NOMO-1 treated with DMSO at 0.1 percent for 48 hours (cell line): ENCODE measurements at regions not wholly inside any gene's neighbourhood (a gene's known extent, or its start where the extent isn't known, plus 50 kb on each side); places are given as distances from the start of the nearest gene placed in this dataset.
"Not testable (repeated sequence)": the region's sequence is repeated elsewhere in the genome, so short reads cannot be mapped to it uniquely, and the experiment has no call there.

Experiments used
- DNase-seq: peaks from one replicate; lab custom pipeline; 2025; ENCODE audit not compliant: unreplicated experiment; lab: John Stamatoyannopoulos, UW

GRCh38 chrX:140447150-140447549 is 57.7 kb downstream of the SOX3 start:
- no peak for DNase-seq

GRCh38 chrX:140440876-140441275 is 64.0 kb downstream of the SOX3 start:
- no peak for DNase-seq

GRCh38 chrX:140439476-140439875 is 65.4 kb downstream of the SOX3 start:
- DNase-seq, result no peak

GRCh38 chrX:140434347-140434746 is 70.5 kb downstream of the SOX3 start:
- no peak for DNase-seq

- DNase-seq, result no peak
Measured at GRCh38 chrX:140433582-140433981, 71.3 kb downstream of the SOX3 start.

GRCh38 chrX:140432346-140433175 is 72.3 kb downstream of the SOX3 start:
- no peak for DNase-seq

DNA sequence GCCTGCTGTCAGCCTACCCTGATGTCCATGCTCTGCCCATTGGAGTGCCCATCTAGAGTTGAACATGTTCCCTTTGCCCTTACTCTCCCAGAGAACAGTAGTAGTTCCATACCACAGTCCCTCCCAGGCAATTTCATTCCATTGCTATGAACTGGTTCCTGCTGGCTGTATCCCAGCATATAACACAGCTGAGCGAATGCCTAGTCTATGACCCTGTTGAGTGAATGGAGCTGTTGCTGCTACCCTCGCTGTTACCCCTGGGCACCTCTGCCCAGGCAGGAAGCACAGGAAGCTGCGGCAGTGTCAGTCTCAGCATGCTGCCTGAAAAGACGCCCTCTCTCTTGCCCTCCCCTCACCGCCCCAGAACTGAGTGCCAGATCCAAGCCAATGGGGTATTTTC is 73.3 kb downstream of the SOX3 start:
- no peak for DNase-seq

DNA sequence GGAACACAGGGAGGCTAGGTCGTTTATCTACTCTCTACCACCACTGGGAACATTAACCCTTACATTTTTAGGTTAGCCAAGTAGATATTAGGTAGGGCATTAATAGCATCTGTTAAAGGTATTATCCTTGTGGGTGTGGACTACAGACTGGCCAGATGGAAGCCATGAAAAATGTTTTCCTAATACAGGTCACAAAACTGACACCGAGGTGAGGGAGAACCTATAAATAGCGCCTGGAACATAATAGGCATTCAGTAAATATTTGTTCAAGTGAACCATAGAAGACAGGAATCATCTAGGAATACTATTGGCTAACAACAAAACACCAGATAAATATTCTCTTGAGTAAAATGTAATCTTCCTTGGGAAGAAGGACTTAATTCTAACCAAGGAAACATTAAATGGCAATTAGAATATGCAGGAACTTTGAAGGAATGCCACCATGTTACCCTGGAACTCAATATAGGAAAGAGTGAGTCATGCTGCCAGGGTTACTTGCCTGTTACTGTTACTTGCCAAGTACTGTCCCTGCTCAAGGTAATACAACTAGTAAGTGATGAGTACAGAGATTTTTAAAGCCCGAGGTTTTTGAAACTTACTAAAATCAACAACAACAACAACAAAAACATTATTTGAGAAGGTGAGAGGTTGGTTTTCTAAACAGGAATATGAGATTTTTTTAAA is 79.0 kb downstream of the SOX3 start:
- no peak for DNase-seq

DNA sequence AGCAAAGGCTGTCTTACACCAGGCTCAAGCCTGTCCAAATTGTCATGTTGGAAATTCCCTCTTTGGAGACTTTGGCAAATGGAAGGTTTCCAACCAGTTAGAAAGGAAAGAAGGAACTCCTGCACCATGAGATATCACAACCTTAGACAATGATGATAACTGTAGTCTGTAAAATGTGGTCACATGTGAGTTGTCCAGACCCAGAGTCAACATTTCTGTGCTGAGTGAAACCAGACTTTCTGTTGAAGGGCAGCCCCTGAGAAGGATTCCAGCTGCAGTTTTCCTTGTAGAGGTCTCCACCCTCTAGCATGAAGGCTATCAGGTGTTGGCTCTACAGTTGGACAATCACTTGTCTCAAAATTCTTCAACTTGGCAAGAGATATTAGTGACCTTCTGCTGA is 82.4 kb downstream of the SOX3 start:
- DNase-seq, result no peak

- DNase-seq, result not testable (repeated sequence)
Measured at GRCh38 chrX:140402131-140402530, 102.7 kb downstream of the SOX3 start.

- DNase-seq, result not testable (repeated sequence)
Measured at GRCh38 chrX:140396326-140396725, 108.5 kb downstream of the SOX3 start.

- no peak for DNase-seq
Measured at GRCh38 chrX:140393507-140393906, 111.4 kb downstream of the SOX3 start.

DNA sequence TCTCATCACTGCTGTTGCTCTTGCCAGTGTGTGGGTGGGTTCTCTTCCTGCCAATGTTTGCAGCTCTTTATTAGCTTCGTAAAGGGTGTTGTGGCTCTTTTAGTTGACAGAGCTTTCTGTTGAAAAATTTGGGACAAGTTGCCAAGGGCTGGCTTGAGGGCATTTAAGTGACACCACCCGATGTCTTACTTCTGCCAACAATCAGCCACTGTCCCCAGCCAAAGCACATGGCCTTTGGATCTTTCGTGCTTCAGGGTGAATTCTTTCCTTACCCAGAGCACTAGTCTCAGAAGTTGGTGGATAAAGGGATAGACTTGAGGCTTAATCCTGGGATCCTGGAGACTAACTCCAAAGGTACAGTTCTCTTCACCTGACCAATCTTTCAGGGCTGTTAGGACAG is 113.6 kb downstream of the SOX3 start:
- DNase-seq, result no peak

DNA sequence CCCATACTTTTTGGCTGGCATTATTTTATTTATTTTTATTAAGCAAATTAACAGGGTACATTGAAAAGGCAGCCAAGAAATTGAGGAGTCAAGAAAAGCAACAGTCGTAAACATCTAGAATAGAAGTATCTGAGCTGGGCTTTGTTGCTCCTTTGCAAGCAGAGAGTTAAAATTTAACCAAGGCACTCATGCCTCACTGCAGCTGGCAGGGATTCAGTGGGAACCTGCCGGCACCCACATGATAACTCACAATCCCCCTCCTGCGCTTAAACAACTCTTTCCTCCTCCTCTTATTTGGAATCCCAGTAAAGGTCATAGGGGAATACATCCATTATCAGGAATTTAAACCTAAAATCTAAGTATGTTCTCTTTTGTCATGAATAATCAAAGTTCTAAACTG is 115.5 kb downstream of the SOX3 start:
- no peak for DNase-seq

GRCh38 chrX:140362861-140363260 is 142.0 kb downstream of the SOX3 start:
- DNase-seq, result no peak

- DNase-seq, result no peak
Measured at GRCh38 chrX:140360924-140361323, 143.9 kb downstream of the SOX3 start.

GRCh38 chrX:140360284-140360683 is 144.6 kb downstream of the SOX3 start:
- no peak for DNase-seq

GRCh38 chrX:140355922-140356321 is 148.9 kb downstream of the SOX3 start:
- no peak for DNase-seq

DNA sequence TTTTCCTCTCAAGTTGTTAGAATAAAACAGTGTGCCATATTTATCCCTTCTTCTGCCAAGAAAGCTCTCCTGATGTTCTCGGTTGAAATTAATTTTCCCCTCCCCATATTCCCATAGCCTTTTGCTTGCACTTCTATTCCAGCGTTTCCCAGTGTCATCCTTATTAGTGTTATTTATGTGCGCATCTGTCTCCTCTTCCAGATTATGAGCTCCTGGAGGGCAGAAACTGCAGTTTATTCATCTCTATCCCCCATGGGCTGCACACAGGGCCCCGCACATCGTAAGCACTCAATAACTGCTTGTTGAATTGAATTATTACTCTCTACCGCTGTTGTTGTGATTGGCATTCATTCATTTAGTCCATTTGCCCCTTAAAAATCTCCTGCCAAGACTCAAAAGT is 149.4 kb downstream of the SOX3 start:
- DNase-seq, result no peak

DNA sequence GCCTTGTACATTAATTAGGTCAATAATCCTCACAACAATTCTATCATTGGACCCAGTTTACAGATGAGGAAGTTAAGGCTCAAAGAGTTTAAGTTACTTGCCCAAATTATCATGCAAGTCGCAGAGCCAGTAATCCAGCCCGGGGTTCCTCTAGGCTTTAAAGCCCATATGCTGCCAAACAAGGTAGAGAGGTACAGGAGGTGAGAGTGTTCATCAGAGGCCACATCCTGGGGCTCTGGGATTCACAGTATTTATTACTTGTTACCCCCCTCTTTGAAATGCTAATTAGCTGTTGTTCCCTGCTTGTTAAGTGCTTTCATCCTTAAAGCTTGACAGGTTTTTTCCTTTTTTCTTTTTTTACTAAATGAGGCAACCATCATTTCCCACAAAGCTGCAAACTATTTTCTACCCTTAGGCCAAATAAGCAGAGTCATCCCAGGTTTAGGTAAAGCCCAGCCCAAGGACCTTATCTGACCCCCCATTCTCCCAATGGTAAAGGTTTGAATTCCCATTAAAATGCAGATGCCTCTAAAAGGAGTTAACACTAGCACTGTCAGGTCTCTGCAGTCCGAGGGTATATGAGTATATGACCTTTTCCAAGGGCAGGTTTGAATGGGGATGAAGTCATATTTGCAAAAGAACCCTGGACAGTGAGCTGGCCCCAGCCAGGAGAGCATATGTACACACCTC is 150.3 kb downstream of the SOX3 start:
- DNase-seq, result no peak

DNA sequence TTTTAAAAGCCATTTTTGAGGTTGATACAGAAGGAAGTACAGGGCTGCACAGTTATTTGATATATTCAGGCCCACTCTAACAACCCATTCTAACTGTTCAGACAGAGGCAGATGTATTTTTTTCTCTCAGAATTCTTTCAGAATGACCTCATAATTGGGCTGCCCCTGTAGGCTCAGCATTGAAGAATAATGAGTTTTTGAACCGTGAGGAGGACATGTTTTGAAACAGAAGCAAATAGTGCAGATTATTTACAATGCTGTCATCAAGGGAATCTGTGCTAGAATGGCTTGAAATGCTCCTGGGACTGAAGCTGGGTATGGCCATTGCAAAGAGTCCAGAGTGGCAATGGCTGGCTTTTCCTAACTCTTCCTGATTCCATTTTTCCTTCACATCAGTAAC is 158.1 kb downstream of the SOX3 start:
- no peak for DNase-seq
